OCI-LY7 (cell line): ENCODE measurements at regions not wholly inside any gene's neighbourhood (a gene's known extent, or its start where the extent isn't known, plus 50 kb on each side); places are given as distances from the start of the nearest gene placed in this dataset.

Experiments used
- BruUV-seq: library from RNA; stranded (reverse); fragments of 400-500 nt; replicated peaks from 2 replicates; lab custom pipeline; 2021; lab: Mats Ljungman, UMichigan
- CTCF ChIA-PET: fragments of 300-600 bp; sonication (Branson Sonifier 250); formaldehyde crosslinking; loops from one replicate; lab custom pipeline; 2022; ENCODE audit warnings: antibody characterized with exemption; ENCODE audit not compliant: unreplicated experiment; lab: Charles Lee
- POLR2A ChIA-PET: fragments of 300-600 bp; sonication (Branson Sonifier 250); formaldehyde crosslinking; loops from one replicate; lab custom pipeline; 2022; ENCODE audit warnings: antibody characterized with exemption; lab: Charles Lee
- DNase-seq: peaks from one replicate; pipeline ENCODE4 v3.0.0-alpha.2; 2015; ENCODE audit warnings: low spot score
- H2AFZ ChIP-seq: fragments of 200-600 bp; sonication (generic), shearing (Covaris generic); 2 replicates; pipeline ENCODE4 v1.6.1; 2014; ENCODE audit warnings: mild to moderate bottlenecking, antibody characterized with exemption, low read length, moderate library complexity
- H3K27ac ChIP-seq: fragments of 200-600 bp; sonication (generic); 2 replicates; pipeline ENCODE4 v1.5.1; 2014; ENCODE audit warnings: mixed run types, low read depth, mild to moderate bottlenecking, moderate library complexity, low read length, inconsistent platforms; ENCODE audit not compliant: poor library complexity, severe bottlenecking
- H3K36me3 ChIP-seq: fragments of 200-600 bp; sonication (generic); 2 replicates; pipeline ENCODE4 v1.6.1; 2014; ENCODE audit warnings: mild to moderate bottlenecking, antibody characterized with exemption, low read length, moderate library complexity, mixed read lengths; ENCODE audit not compliant: insufficient read depth
- H3K4me1 ChIP-seq: fragments of 200-600 bp; sonication (generic); 2 replicates; pipeline ENCODE4 v1.5.1; 2014; ENCODE audit warnings: mild to moderate bottlenecking, low read length; ENCODE audit not compliant: insufficient read depth, poor library complexity, severe bottlenecking
- H3K4me2 ChIP-seq: fragments of 200-600 bp; sonication (generic); 2 replicates; pipeline ENCODE4 v1.6.1; 2014; ENCODE audit warnings: mild to moderate bottlenecking, low read length
- H3K4me3 ChIP-seq: fragments of 200-600 bp; sonication (generic); 2 replicates; pipeline ENCODE4 v1.5.1; 2014; ENCODE audit warnings: mild to moderate bottlenecking, low read depth, low read length; ENCODE audit not compliant: poor library complexity, severe bottlenecking
- H3K79me2 ChIP-seq: fragments of 200-600 bp; sonication (generic); 2 replicates; pipeline ENCODE4 v1.6.1; 2016; ENCODE audit warnings: low read depth, mild to moderate bottlenecking, low read length, moderate library complexity, mixed read lengths; ENCODE audit not compliant: insufficient read depth
- H3K9me2 ChIP-seq: fragments of 200-600 bp; sonication (generic); 2 replicates; pipeline ENCODE4 v1.6.1; 2016; ENCODE audit warnings: mild to moderate bottlenecking, low read length, mixed read lengths; ENCODE audit not compliant: insufficient read depth
- H3K9me3 ChIP-seq: fragments of 200-600 bp; sonication (generic); 2 replicates; pipeline ENCODE4 v1.6.1; 2014; ENCODE audit warnings: mild to moderate bottlenecking, mixed run types, low read length, mixed read lengths
- H4K20me1 ChIP-seq: fragments of 200-600 bp; sonication (generic); 2 replicates; pipeline ENCODE4 v1.6.1; 2014; ENCODE audit warnings: mild to moderate bottlenecking, antibody characterized with exemption, low read length, moderate library complexity, mixed read lengths; ENCODE audit not compliant: insufficient read depth
- EZH2phosphoT487 ChIP-seq: fragments of 200-600 bp; sonication (generic); IDR thresholded peaks from 2 replicates; pipeline ENCODE4 v1.6.1; 2018; ENCODE audit warnings: low read depth, borderline replicate concordance, mild to moderate bottlenecking, mixed run types, antibody characterized with exemption, low read length, moderate library complexity, mixed read lengths
- intact Hi-C: fragments of 100-400 bp; cut with micrococcal nuclease; formaldehyde crosslinking; loops from one replicate; pipeline ENCODE4 v1.10.0; 2022; ENCODE audit not compliant: unreplicated experiment
- TF ChIP-seq, protein P1 (sequence below): fragments of 200-600 bp; sonication (generic); conservative IDR thresholded peaks from 2 replicates; pipeline ENCODE4 v1.5.1; 2014; ENCODE audit warnings: mild to moderate bottlenecking, antibody characterized with exemption, low read length, moderate library complexity, mixed read lengths

DNA sequence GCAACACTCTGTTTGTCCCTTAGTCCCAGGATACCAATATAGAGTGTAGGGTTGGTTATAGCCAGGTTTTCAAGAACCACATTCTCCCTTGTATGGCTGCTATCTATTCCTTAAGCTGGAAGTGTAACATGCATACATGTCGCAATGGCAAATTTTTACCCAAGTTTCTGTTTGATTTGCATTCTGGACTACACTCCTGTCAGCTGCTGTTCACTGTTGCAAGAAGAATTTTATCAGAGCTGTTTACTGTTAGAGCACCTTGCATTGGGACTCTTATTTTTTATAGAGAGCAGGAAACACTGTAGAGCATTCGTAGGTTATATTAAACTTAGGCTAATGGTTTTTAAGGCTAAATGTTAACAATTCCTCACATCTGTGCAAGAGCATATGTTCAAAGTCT is 376.0 kb upstream of the LRFN5 start:
- no peaks in the 10 kb centered on the region for H3K9me3 ChIP-seq
- H3K9me2 ChIP-seq: no peaks in the 10 kb centered on the region
- POLR2A ChIA-PET: no interaction called here
- H3K36me3 ChIP-seq: no peaks in the 10 kb centered on the region
- H3K27ac ChIP-seq: no peak overlapping the region
- intact Hi-C loops: no loop called here
- CTCF ChIA-PET: no interaction called here
- no peaks in the 10 kb centered on the region for H4K20me1 ChIP-seq
- no peak for DNase-seq
- TF ChIP-seq, protein P1, sequence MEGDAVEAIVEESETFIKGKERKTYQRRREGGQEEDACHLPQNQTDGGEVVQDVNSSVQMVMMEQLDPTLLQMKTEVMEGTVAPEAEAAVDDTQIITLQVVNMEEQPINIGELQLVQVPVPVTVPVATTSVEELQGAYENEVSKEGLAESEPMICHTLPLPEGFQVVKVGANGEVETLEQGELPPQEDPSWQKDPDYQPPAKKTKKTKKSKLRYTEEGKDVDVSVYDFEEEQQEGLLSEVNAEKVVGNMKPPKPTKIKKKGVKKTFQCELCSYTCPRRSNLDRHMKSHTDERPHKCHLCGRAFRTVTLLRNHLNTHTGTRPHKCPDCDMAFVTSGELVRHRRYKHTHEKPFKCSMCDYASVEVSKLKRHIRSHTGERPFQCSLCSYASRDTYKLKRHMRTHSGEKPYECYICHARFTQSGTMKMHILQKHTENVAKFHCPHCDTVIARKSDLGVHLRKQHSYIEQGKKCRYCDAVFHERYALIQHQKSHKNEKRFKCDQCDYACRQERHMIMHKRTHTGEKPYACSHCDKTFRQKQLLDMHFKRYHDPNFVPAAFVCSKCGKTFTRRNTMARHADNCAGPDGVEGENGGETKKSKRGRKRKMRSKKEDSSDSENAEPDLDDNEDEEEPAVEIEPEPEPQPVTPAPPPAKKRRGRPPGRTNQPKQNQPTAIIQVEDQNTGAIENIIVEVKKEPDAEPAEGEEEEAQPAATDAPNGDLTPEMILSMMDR: no peak
- TF ChIP-seq EZH2phosphoT487: no peak
- no peaks in the 10 kb centered on the region for H3K79me2 ChIP-seq
- no peak overlapping the region for H3K4me3 ChIP-seq
- no peak overlapping the region for H3K4me2 ChIP-seq
- no peaks in the 10 kb centered on the region for H3K4me1 ChIP-seq
- H2AFZ ChIP-seq: no peak overlapping the region
- BruUV-seq: no TSS peak

DNA sequence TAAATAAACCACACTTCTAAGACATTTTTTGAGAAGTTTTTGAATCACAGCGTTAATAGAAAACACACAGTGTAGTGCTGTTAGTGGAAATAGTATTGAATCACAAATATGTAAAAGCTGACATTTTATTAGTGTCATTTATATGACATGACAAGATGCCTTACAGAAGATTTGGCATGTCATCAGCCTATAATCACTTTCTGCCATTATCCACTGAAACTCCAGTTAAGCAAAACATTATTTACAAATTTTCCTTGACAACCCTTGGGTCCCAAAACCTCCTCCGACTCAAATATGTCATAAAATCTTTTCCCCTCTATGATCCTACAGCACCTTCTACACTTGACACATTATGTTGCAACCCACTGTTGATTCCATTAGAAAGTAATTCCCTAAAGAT is 376.9 kb upstream of the LRFN5 start:
- Histone ChIP-seq H3K4me2 (no peak overlapping the region), H3K4me1 (no peaks in the 10 kb centered on the region), H3K9me2 (no peaks in the 10 kb centered on the region), H3K9me3 (no peaks in the 10 kb centered on the region), H3K27ac (no peak overlapping the region), H3K36me3 (no peaks in the 10 kb centered on the region), H3K4me3 (no peak overlapping the region), H3K79me2 (no peaks in the 10 kb centered on the region), H4K20me1 (no peaks in the 10 kb centered on the region), H2AFZ (no peak overlapping the region)
- BruUV-seq: no TSS peak
- TF ChIP-seq, protein P1: no peak
- no peak for TF ChIP-seq EZH2phosphoT487
- POLR2A ChIA-PET: no interaction called here
- CTCF ChIA-PET: no interaction called here
- no peak for DNase-seq
- intact Hi-C loops: no loop called here

GRCh38 chr14:41225433-41225832 is 381.2 kb upstream of the LRFN5 start:
- no peak for TF ChIP-seq EZH2phosphoT487
- TF ChIP-seq, protein P1: no peak
- BruUV-seq: no TSS peak
- no peaks in the 10 kb centered on the region for H3K36me3 ChIP-seq
- H3K4me1 ChIP-seq: no peaks in the 10 kb centered on the region
- ChIA-PET POLR2A (no interaction called here), CTCF (no interaction called here)
- no peak overlapping the region for H3K27ac ChIP-seq
- H3K4me3 ChIP-seq: no peak overlapping the region
- no peaks in the 10 kb centered on the region for H4K20me1 ChIP-seq
- no peak for DNase-seq
- intact Hi-C loops: no loop called here
- H3K9me3 ChIP-seq: no peaks in the 10 kb centered on the region
- H3K79me2 ChIP-seq: no peaks in the 10 kb centered on the region
- no peak overlapping the region for H3K4me2 ChIP-seq
- H2AFZ ChIP-seq: no peak overlapping the region
- H3K9me2 ChIP-seq: no peaks in the 10 kb centered on the region
